Thymus (tissue), 11 donors: ENCODE measurements at regions not wholly inside any gene's neighbourhood (a gene's known extent, or its start where the extent isn't known, plus 50 kb on each side); places are given as distances from the start of the nearest gene placed in this dataset.
A peak's percentile ranks its signal among the peaks of the same experiment; 100 is the strongest.
"Not testable (repeated sequence)": the region's sequence is repeated elsewhere in the genome, so short reads cannot be mapped to it uniquely, and the experiment has no call there.

Experiments
- DNase-seq, 9 donors: peaks; one replicate each; pipeline ENCODE4 v3.0.0-alpha.2; 2013; ENCODE audit warnings: low spot score in 9 of 9, low read depth in 6 of 9, missing footprints in 1 of 9
- H3K27ac ChIP-seq, 2 donors: one replicate each; pipeline ENCODE4 v1.5.1; 2013; ENCODE audit warnings: control low read depth in 1 of 2, low read depth in 1 of 2, low read length in 1 of 2, mild to moderate bottlenecking in 1 of 2, moderate library complexity in 1 of 2
- H3K27me3 ChIP-seq, 2 donors: one replicate each; pipeline ENCODE4 v1.5.1; 2013; ENCODE audit warnings: low read length in 1 of 2; ENCODE audit not compliant: control insufficient read depth in 2 of 2, insufficient read depth in 1 of 2
- H3K36me3 ChIP-seq, 2 donors: one replicate each; pipeline ENCODE4 v1.5.1; 2013; ENCODE audit warnings: low read length in 1 of 2, mild to moderate bottlenecking in 1 of 2, moderate library complexity in 1 of 2; ENCODE audit not compliant: control insufficient read depth in 2 of 2, insufficient read depth in 2 of 2
- H3K4me1 ChIP-seq, 2 donors: one replicate each; pipeline ENCODE4 v1.5.1; 2013; ENCODE audit warnings: low read length in 2 of 2; ENCODE audit not compliant: control insufficient read depth in 2 of 2, insufficient read depth in 2 of 2
- H3K4me3 ChIP-seq, 2 donors: one replicate each; pipeline ENCODE4 v1.5.1; 2013; ENCODE audit warnings: low read length in 2 of 2, control low read depth in 1 of 2, mild to moderate bottlenecking in 1 of 2
- H3K9me3 ChIP-seq, 2 donors: one replicate each; pipeline ENCODE4 v1.5.1; 2013; ENCODE audit warnings: low read length in 1 of 2, mild to moderate bottlenecking in 1 of 2; ENCODE audit not compliant: control insufficient read depth in 2 of 2, insufficient read depth in 1 of 2
- whole genome bisulfite sequencing: extraction: QIAGEN DNeasy Blood & Tissue Kit; methylation state at CpG from one replicate; pipeline ENCODE4 v1.1.7; 2013; 5-methylcytosine and 5-hydroxymethylcytosine counted together
- donor health status: healthy.

DNA sequence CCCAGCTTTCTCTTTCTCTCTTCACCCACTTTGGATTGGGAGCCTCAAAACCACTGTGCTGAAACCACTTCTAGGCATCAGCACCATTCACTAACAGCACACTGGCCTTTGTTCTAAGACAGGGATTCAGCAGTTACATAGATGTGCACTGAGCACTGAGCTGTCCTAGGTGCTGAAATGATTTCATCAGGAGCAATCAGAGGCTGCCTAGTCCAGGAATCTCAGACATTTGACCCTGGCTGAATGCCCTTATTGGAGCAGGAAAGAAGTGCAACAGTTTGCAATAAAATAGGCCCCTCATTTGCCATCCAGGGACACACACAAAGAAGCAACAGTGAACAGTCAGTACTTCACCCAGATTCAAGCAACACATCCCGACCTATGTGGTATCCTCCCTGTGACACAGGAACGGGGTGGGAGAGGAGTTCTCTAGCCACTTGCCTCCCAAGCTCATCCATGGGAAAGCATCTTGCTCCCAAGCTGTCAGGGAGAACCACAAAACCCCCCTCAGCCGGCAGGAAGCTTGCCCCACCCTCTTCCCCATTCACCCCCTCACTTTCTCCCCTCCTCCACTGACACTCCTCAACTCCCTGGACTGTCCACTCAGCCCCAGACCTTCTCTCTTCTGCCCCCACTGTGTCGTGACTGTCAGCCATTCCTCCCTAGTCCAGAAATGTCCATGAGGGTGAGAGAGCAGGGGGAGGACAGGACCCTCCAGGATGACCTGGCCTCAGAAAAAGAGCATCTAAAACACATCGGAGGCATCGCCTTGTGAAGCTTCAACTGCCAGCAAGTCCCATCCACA lies 304.4 kb downstream of the PREX1 start:
- Histone ChIP-seq H3K27me3 (no peaks in the 10 kb centered on the region), H3K27ac (no peak overlapping the region), H3K4me1 (no peaks in the 10 kb centered on the region), H3K9me3 (no peaks in the 10 kb centered on the region), H3K36me3 (no peaks in the 10 kb centered on the region), H3K4me3 (no peak overlapping the region)
- 76% methylated on average over 6 of the region's 6 CpGs for WGBS
- DNase-seq = peak; percentile 19 to 79 (median 55)

DNA sequence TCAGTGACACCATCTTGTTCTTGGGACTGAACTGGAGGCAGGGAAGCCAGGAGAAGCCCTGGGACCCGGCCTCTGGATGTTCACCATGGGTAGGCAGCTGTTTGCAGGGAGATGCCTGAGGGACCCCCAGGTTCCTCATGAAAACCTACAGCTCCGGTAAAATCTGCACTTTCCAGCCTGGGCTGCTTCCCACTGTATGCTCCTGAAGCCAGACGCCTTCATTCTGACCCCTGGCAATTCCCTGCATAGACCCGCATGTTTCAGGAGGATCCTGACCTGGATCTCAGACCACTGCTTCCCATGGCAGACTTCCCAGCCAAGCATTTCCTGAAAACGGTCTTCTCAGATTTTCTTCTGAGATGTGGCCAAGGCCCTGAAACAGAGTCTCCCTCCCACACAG lies 306.7 kb downstream of the PREX1 start:
- WGBS = 89% methylated on average over 5 of the region's 5 CpGs

DNA sequence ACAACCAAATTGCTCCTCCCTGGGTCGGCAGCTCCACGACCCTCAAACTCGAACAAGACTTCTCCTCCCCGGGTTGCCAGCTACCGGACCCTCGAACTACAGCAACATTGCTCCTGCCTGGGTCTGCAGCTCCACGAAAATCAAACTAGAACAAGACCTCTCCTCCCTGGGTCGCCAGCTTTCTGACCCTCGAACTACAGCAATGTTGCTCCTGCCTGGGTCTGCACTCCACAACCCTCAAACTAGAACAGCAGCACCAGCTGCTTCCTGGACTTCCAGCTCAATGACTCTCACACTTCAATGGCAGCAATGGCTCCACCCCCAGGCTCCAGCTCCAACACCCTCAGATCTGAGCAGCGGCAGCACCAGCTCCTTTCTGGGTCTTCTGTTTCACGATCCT lies 311.6 kb downstream of the PREX1 start:
- 50% methylated on average over 11 of the region's 11 CpGs for WGBS
- H3K36me3 ChIP-seq, H3K4me3 ChIP-seq, H3K4me1 ChIP-seq, H3K27me3 ChIP-seq, H3K27ac ChIP-seq, H3K9me3 ChIP-seq: not testable (repeated sequence)
- DNase-seq = peak; percentile 2 to 46 (median 11)

More for the DNA sequence above, 306.7 kb downstream of the PREX1 start:
- no peak for DNase-seq
- no peaks in the 10 kb centered on the region for H3K9me3 ChIP-seq
- no peak overlapping the region for H3K4me3 ChIP-seq
- peaks cover 0 to 1% of the 10 kb centered on the region in 2 donors for H3K27me3 ChIP-seq
- no peak overlapping the region for H3K27ac ChIP-seq
- peaks cover 0 to 2% of the 10 kb centered on the region in 2 donors for H3K4me1 ChIP-seq
- no peaks in the 10 kb centered on the region for H3K36me3 ChIP-seq

DNA sequence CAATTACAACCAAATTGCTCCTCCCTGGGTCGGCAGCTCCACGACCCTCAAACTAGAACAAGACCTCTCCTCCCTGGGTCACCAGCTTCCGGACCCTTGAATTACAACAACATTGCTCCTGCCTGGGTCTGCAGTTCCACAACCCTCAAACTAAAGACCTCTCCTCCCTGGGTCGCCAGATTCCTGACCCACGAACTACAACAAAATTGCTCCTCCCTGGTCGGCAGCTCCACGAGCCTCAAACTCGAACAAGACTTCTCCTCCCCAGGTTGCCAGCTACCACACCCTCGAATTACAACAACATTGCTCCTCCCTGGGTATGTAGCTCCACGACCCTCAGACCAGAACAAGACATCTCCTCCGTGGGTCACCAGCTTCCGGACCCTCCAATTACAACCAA lies 313.2 kb downstream of the PREX1 start:
- H3K4me3 ChIP-seq, DNase-seq, H3K36me3 ChIP-seq, H3K9me3 ChIP-seq, H3K27ac ChIP-seq, H3K27me3 ChIP-seq, H3K4me1 ChIP-seq: not testable (repeated sequence)
- WGBS = 93% methylated on average over 6 of the region's 12 CpGs

GRCh38 chr20:48512539-48512938 lies 315.3 kb downstream of the PREX1 start:
- not testable (repeated sequence) for H3K4me1 ChIP-seq, H3K4me3 ChIP-seq, H3K27ac ChIP-seq, H3K9me3 ChIP-seq, DNase-seq, H3K27me3 ChIP-seq, H3K36me3 ChIP-seq
- 93% methylated on average over 12 of the region's 16 CpGs for WGBS

DNA sequence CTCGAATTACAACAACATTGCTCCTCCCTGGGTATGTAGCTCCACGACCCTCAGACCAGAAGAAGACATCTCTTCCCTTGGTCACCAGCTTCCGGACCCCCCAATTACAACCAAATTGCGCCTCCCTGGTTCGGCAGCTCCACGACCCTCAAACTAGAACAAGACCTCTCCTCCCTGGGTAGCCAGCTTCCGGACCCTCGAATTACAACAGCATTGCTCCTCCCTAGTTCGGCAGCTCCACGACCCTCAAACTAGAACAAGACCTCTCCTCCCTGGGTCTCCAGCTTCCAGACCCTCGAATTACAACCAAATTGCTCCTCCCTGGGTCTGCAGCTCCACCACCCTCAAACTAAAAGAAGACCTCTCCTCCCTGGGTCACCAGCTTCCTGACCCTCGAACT lies 322.7 kb downstream of the PREX1 start:
- not testable (repeated sequence) for H3K4me1 ChIP-seq, H3K27ac ChIP-seq, DNase-seq, H3K36me3 ChIP-seq, H3K4me3 ChIP-seq, H3K9me3 ChIP-seq, H3K27me3 ChIP-seq
- WGBS = 86% methylated on average over 10 of the region's 12 CpGs

- H3K27ac ChIP-seq = no peak overlapping the region
- no peak for DNase-seq
- H3K4me1 ChIP-seq = no peaks in the 10 kb centered on the region
- H3K9me3 ChIP-seq = no peaks in the 10 kb centered on the region
- no peak overlapping the region for H3K4me3 ChIP-seq
- WGBS = 74% methylated on average over 14 of the region's 14 CpGs
- no peaks in the 10 kb centered on the region for H3K27me3 ChIP-seq
- H3K36me3 ChIP-seq = no peaks in the 10 kb centered on the region
Observed at GRCh38 chr20:48503166-48503815, 324.5 kb downstream of the PREX1 start.

- no peak overlapping the region for H3K4me3 ChIP-seq
- H3K27me3 ChIP-seq = no peaks in the 10 kb centered on the region
- no peaks in the 10 kb centered on the region for H3K36me3 ChIP-seq
- DNase-seq = no peak
- no peak overlapping the region for H3K27ac ChIP-seq
- H3K9me3 ChIP-seq = no peaks in the 10 kb centered on the region
- WGBS = 87% methylated on average over 9 of the region's 9 CpGs
- H3K4me1 ChIP-seq = no peaks in the 10 kb centered on the region
Observed at GRCh38 chr20:48502758-48503157, 325.0 kb downstream of the PREX1 start.

- H3K4me3 ChIP-seq = no peak overlapping the region
- no peaks in the 10 kb centered on the region for H3K27me3 ChIP-seq
- 93% methylated on average over 9 of the region's 9 CpGs for WGBS
- H3K27ac ChIP-seq = no peak overlapping the region
- no peaks in the 10 kb centered on the region for H3K36me3 ChIP-seq
- H3K9me3 ChIP-seq = no peaks in the 10 kb centered on the region
- no peak for DNase-seq
- no peaks in the 10 kb centered on the region for H3K4me1 ChIP-seq
Observed at GRCh38 chr20:48502016-48502415, 325.8 kb downstream of the PREX1 start.
